Esophagus squamous epithelium (tissue), 4 donors: ENCODE measurements at regions not wholly inside any gene's neighbourhood (a gene's known extent, or its start where the extent isn't known, plus 50 kb on each side); places are given as distances from the start of the nearest gene placed in this dataset.

ENCODE experiments used
- CTCF ChIP-seq, 6 experiments: fragments of 450-650 bp in 4 of 6; fragments of 200-600 bp in 2 of 6; sonication (generic) in 2 of 6; IDR thresholded peaks; one replicate each; pipeline ENCODE4 v1.5.1; 2016 to 2019; ENCODE audit warnings: antibody characterized with exemption in 6 of 6, mild to moderate bottlenecking in 4 of 6, moderate library complexity in 4 of 6
- POLR2A ChIP-seq, 4 donors: fragments of 450-650 bp; IDR thresholded peaks; one replicate each; pipeline ENCODE4 v1.6.1; 2017; ENCODE audit warnings: antibody characterized with exemption in 4 of 4, mild to moderate bottlenecking in 4 of 4, moderate library complexity in 3 of 4

- TF ChIP-seq CTCF (IDR thresholded peaks at IDR 0.05) (no peak), POLR2A (IDR thresholded peaks at IDR 0.05) (no peak)
These were observed 520.9 kb downstream of the HTR1B start for GRCh38 chr6:76942203-76942966.
